LNCAP (cell line): ENCODE measurements at regions not wholly inside any gene's neighbourhood (a gene's known extent, or its start where the extent isn't known, plus 50 kb on each side); places are given as distances from the start of the nearest gene placed in this dataset.

ENCODE experiments used
- CTCF ChIP-seq: fragments of 450-650 bp; IDR thresholded peaks from 2 replicates; pipeline ENCODE4 v1.5.1; 2017; ENCODE audit warnings: mild to moderate bottlenecking

GRCh38 chr12:114851981-114852380 lies 168.0 kb upstream of the TBX3 start:
- no peak for TF ChIP-seq CTCF

- TF ChIP-seq CTCF: no peak
These were observed 166.8 kb upstream of the TBX3 start for GRCh38 chr12:114850661-114851275.

- no peak for TF ChIP-seq CTCF
These were observed 164.7 kb upstream of the TBX3 start for GRCh38 chr12:114848666-114849065.

GRCh38 chr12:114847441-114848035 lies 163.6 kb upstream of the TBX3 start:
- no peak for TF ChIP-seq CTCF

GRCh38 chr12:114846771-114847170 lies 162.8 kb upstream of the TBX3 start:
- no peak for TF ChIP-seq CTCF

GRCh38 chr12:114841557-114842251 lies 157.7 kb upstream of the TBX3 start:
- TF ChIP-seq CTCF: no peak

GRCh38 chr12:114838480-114838879 lies 154.5 kb upstream of the TBX3 start:
- no peak for TF ChIP-seq CTCF
